HG02852 (cell line): ENCODE measurements at regions not wholly inside any gene's neighbourhood (a gene's known extent, or its start where the extent isn't known, plus 50 kb on each side); places are given as distances from the start of the nearest gene placed in this dataset.

ENCODE experiments used
- ATAC-seq: cut with Tn5 transposase; IDR thresholded peaks from one replicate; pipeline ENCODE4 v1.9.1; 2021; ENCODE audit warnings: mild to moderate bottlenecking, moderate library complexity; ENCODE audit not compliant: unreplicated experiment

DNA sequence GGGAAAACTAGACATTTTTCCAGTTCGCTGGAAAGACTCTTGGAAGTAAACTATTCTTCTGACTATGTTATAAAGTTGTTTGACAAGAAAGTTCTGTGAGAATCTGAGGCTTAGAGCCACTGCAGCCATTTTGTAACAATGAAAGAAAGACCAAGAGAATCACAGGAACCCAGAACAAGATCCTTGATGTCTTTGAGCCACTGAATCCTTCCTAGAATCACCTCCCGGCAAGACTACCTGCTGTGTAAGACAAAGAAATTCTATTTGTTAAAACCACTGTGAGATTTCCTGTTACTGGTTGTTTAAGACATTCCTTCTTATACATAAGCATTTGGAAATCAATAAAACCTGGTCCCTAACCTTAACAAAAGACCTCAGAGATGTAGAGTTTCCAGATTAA is 175.7 kb upstream of the RASGEF1B start:
- no peak for ATAC-seq

- no peak for ATAC-seq
Observed at GRCh38 chr4:81642543-81642942, 170.8 kb upstream of the RASGEF1B start.

GRCh38 chr4:81639248-81639647 is 167.5 kb upstream of the RASGEF1B start:
- no peak for ATAC-seq

DNA sequence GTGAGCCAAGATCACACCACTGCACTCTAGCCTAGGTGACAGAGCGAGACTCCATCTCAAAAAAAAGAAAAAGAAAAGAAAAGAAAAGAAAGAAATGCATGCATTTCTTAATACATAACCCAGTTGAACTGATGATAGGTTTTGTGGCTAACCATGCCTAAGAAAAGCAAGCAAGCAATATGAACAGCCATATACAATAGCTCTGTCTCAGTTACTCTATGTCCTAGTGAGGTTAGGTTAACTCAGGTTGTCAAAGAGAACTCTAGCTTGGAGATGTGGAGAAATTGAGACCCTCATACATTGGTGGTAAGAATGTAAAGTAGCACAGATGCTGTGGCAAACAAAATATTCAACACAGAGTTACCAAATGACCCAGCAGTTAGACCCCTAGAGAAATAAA is 167.0 kb upstream of the RASGEF1B start:
- ATAC-seq: no peak

DNA sequence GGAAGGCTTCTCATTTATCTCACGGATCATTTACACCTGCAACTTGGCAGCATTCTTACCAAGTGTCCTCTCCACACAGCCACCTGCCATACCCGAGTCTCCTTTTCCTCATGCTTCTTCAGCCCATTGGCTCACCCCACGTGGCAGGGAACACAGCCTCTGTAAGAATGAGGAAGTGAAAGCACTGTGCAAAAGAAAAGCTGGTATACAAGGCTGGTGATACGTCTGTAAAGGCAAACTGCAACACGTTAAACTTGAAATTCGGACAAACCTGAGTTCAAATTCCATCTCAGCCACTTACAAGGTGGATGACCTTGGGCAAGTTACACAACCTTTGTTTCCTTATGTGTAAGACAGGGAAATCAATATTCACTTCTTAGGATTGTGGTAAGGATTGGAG is 164.0 kb upstream of the RASGEF1B start:
- ATAC-seq: peak; percentile 92

DNA sequence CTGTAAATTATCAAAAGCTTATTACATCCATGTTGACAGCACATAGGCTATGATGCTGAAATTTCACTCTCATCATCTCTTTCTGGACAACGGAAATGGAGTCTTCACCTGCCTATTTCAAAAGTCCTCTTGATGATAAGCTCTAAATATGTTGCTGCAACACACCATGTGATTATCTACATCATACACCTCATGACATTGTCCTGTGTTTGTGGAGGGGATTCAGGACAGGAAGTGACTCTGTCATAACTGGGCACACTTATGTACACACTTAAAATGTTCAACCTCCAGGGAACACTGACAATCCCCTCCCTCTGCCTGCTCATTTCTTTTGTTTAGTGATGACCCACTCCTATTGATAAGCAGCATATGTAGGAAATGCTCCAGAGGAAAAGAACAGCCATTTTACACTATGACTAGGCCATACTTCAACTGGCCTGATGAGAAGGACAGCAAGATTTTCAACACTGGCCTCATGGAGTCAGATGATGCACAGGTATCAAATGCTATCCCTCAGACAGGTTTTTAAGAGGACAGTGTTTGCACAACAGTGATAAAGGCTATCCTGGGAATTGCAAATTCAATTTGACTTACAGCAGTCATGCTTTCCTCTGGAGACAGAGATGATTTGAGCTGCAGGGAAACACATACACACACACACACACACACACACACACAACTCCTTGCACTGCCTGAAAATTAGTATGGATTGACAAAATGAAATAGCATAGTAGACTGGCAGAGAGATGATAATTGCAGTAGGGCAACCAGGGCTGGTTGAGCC is 163.3 kb upstream of the RASGEF1B start:
- ATAC-seq: no peak

GRCh38 chr4:81634165-81634564 is 162.5 kb upstream of the RASGEF1B start:
- ATAC-seq: no peak

DNA sequence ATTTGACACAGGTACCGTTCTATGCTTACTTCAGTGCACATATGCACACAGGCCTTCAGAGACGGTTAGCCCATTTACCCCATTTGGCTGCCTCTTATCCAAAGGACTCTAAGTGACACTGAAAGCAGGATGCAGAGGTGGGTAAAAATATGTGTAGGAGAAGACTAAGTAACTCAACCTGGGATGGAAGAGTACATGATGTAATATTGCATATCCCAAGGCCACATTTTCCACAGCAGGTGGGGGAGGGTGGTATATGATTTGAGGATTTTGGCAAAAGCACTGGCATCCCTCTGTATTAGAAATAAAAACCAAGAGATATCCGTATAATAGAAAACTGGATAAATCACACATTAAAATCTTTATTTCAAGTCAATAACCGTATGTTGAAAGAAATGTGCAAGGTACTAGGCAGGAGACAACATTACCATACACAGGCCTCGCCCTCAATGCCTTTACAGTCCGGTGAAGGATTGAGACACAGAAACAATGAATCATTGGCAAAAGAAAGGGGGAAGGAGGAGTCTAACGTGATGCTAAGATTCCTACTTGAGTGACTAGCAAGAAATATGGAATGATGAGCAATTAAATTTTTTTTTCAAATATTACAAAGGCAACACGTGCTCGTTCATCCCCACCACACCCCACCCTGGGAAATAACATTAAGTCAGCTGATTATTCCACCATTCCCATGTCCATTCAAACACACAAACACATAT is 161.0 kb upstream of the RASGEF1B start:
- ATAC-seq: no peak

DNA sequence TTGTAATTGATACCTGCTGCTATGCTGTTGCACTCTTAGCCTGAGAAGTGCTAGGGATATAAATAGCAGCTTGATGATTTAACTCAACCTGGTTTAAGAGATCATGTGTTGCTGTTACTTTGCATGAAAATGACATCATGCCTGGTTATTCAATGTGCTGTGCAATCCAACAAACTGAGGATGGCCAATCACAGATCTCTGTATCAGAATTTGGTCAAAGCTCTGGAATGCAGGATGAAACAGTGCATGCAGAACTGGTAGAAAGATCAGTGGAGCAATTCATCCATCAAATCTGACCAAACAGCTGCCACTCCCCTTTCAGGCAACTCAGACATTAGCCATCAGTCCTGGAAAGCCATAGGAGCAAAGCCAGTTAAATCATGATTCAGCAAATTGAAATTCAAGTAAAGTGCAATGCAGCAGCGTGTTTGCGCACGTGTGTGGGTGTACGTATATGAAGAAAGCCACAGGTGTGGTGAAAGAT is 160.3 kb upstream of the RASGEF1B start:
- ATAC-seq: no peak

DNA sequence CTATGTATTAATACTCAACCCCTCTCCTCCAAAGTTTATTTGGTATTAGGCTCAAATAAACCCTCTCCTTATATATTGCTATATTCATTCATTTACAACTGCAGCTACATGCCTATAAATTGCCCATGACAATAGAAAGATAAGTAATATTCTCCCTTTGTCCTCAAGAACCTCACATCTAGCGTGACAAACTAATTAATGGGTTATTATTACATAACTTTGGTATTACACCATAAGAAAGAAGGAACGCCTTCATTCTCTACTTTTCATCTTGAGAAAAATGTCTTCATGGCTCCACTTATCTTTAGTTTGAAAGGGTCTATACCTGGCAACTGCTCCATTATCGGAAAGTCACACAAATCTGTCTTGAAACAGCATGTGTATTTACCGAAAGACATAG is 157.7 kb upstream of the RASGEF1B start:
- no peak for ATAC-seq

DNA sequence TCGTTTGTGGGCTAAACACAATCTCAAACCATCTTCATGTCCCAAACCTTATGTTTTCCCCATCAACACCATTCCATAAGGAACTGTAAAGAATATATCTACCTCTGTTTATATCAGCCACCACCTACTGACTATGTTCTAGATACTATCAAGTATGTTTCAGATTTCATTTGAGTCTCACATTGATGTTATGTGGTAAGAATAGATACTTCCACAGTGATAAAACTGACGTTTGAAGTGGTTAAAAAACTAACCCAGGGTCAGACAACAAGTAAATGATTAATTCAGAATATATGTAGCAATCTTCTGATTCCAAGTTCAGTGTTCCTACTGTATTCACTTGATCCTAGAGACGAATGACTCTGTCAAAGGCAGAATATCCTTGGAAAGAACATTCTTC is 156.8 kb upstream of the RASGEF1B start:
- no peak for ATAC-seq

- no peak for ATAC-seq
Observed at GRCh38 chr4:81627590-81627989, 155.9 kb upstream of the RASGEF1B start.

DNA sequence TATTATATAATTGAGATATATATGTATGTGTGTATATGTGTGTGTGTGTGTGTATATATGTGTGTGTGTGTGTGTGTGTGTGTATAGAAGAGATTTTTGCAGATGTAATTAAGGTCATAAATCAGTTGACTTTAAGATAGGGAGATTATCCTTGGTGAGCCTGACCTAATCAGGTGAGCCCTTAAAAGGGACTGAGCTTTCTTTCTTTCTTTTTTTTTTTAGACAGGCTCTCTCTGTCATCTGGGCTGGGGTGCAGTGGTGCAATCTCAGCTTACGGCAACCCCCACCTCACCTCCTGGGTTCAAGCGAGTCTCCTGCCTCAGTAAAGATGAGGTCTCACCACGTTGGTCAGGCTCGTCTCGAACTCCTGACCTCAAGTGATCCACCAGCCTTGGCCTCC is 155.1 kb upstream of the RASGEF1B start:
- ATAC-seq: no peak

DNA sequence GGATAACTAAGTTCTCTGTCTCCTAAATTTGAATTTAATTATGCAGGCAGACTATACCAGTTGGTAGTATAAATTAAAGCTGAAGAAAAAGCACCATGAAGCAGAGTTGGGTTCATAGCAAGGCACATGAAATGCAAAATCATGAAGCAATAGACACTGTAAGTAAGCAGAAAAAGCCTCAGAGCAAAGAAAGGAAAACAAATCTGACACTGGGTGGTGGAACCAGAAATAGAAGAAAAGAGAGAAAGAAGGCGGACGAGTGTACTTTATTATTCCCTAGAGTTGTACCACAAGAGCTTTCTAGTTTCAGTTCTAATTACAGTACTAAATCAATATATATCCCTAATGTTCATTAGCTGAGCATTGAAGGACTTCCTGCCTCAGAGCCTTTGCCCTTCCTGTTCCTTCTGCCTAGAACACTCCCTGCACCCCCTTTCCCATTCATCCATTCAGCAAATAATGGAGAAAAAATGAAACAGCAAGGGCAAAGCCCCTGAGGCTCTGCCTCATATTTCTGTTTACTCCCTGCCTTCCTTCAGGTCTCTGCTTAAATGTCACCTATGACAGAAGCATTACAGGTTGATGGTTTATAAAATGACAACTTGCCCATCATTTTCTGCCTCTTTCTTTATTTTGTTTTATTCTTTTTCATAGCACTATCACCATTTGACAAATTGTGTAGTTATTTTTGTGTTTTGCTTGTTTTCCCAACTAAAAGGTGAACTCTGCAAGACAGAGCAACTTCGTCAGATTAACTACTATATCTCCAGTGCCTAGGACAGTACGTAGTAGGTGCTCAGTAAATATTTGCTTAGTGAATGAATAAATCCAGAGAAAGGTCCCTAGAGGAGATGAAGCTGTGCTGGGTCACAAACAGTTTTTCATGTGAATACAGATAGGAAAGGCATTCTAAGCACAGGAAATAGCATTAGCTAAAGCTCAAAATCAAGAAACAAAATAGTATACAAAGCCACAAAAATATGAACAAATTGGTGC is 154.0 kb upstream of the RASGEF1B start:
- no peak for ATAC-seq

DNA sequence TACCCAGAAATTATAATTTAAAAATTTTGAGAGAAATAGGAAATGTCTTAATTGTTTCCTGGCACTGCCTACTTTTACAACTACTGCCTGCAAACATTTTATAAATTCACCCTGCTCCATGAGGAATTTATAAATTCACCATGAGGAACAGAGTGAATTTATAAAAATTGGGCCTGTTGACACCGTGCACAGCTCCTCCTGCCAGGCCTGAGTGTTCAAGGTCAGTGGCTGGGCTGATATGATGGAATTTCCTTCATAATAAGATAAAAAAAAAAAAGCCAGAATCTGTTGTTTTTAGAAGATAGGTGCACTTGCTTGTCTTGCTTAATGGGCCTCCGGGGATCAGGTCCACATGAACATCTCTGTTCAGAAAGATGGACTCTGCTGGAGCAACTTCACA is 151.7 kb upstream of the RASGEF1B start:
- ATAC-seq: no peak

DNA sequence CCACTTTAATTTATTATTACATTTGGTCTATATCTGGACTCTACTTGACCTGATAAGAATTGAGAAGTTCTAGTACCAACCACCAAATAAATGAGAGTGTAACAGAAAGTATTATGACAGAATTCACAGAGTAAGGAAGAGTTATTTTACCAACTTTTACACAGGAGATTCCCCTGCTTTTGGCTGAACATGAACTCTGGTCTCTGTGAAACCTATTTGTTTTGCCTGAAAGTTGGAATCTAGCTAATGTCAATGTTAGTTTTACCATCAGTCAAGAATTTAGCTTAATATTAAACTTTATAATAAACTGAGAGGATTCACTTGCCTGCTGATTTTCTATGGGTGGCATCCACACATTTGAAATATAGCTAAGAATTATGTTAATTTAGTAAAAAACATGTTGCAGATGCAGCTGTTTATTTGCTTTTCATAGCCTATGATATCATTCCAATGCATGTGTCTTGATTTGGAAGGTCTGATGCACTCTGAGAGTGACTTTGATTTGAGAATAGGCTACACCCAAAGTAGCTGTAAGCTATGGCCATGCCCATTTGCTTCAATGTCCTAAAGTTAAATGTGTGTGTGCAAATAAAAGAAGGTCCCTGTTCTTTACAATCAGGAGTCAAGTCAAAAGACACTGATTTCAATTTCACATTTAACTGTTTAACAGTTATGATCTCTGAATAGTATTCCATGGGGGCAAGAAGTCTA is 150.9 kb upstream of the RASGEF1B start:
- no peak for ATAC-seq

- no peak for ATAC-seq
Observed at GRCh38 chr4:81622028-81622427, 150.3 kb upstream of the RASGEF1B start.

DNA sequence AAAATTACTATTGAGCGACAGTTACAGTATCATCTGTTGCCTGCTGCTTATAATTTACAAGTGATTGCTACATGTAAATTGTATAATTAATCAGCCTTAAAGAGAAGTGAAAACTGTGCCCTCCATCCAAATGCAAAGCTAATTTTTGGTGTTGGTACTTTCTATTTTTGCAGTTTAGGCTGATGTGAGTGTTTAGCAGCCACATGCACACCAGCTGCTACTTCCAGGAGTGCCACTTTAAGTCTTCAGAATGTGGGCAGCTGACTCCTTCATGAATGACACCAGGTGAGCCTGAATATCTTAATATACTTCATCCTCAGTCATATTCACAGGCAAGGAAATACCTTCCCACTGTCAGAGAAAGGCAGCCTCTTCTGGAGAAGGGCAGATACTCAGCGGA is 149.8 kb upstream of the RASGEF1B start:
- ATAC-seq: no peak

DNA sequence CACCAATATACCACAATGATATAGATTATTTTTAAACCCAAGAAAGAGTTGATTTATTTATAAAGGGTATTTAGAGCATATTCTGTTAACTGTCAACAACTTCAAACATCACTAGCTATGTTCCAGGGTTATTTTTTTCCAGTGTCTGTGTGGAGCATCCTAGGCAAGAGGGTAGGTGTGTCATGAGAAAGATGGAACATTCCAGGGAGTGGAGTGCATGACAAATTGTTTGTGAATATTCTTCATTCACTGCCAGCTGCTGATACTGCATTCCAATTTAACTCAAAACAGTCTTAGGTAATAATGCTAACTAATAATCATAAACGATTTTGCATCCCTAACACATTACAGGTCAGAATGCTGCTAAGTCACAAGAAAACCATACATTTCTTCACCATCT is 148.7 kb upstream of the RASGEF1B start:
- ATAC-seq: no peak

- no peak for ATAC-seq
Observed at GRCh38 chr4:81617545-81617944, 145.8 kb upstream of the RASGEF1B start.

GRCh38 chr4:81611221-81611620 is 139.5 kb upstream of the RASGEF1B start:
- ATAC-seq: no peak
